HCT116 (cell line): ENCODE measurements at regions not wholly inside any gene's neighbourhood (a gene's known extent, or its start where the extent isn't known, plus 50 kb on each side); places are given as distances from the start of the nearest gene placed in this dataset.

Experiments
- CBX3 ChIP-seq: IDR thresholded peaks from 2 replicates; pipeline ENCODE4 v1.6.1; 2012; ENCODE audit warnings: low read depth
- CEBPB ChIP-seq: IDR thresholded peaks from 2 replicates; pipeline ENCODE4 v1.6.1; 2012; ENCODE audit warnings: low read depth
- EZH2 ChIP-seq: fragments of 200-600 bp; sonication (generic); IDR thresholded peaks from 2 replicates; pipeline ENCODE4 v1.6.1; 2017; ENCODE audit warnings: antibody characterized with exemption, mixed run types
- EZH2phosphoT487 ChIP-seq: fragments of 200-600 bp; IDR thresholded peaks from 2 replicates; pipeline ENCODE4 v1.6.1; 2018; ENCODE audit warnings: antibody characterized with exemption, borderline replicate concordance
- JUND ChIP-seq: IDR thresholded peaks from 2 replicates; pipeline ENCODE4 v1.6.1; 2012
- POLR2A ChIP-seq: IDR thresholded peaks from 2 replicates; pipeline ENCODE4 v1.7.0; 2011; ENCODE audit warnings: borderline replicate concordance; ENCODE audit not compliant: insufficient read depth, insufficient read length; ENCODE audit errors: extremely low read depth
- POLR2AphosphoS5 ChIP-seq: IDR thresholded peaks from 2 replicates; pipeline ENCODE4 v1.6.1; 2011; ENCODE audit warnings: mild to moderate bottlenecking, low read depth, low read length, moderate library complexity
- RAD21 ChIP-seq: IDR thresholded peaks from 2 replicates; pipeline ENCODE4 v1.6.1; 2012; ENCODE audit warnings: low read depth, mild to moderate bottlenecking
- ZNF274 ChIP-seq: fragments of 200-500 bp; sonication (Bioruptor generic); IDR thresholded peaks from 2 replicates; pipeline ENCODE4 v1.6.1; 2014; ENCODE audit warnings: mild to moderate bottlenecking, low read depth, low read length, inconsistent platforms
- TF ChIP-seq, protein P1 (sequence below), 3 experiments: fragments of 200-600 bp in 1 of 3; sonication (generic) in 1 of 3; IDR thresholded peaks in 2 of 3; conservative IDR thresholded peaks in 1 of 3; 2 replicates each; pipeline ENCODE4 v1.5.1; 2012 to 2017; ENCODE audit warnings: low read depth in 2 of 3, low read length in 2 of 3, antibody characterized with exemption in 1 of 3, borderline replicate concordance in 1 of 3, control low read depth in 1 of 3, mild to moderate bottlenecking in 1 of 3, mixed read lengths in 1 of 3, mixed run types in 1 of 3, moderate library complexity in 1 of 3; ENCODE audit not compliant: insufficient read depth in 1 of 3
- TF ChIP-seq, protein P2 (sequence below): IDR thresholded peaks from 2 replicates; pipeline ENCODE4 v1.6.1; 2012; ENCODE audit warnings: low read depth
- TF ChIP-seq, protein P3 (sequence below): IDR thresholded peaks from 2 replicates; pipeline ENCODE4 v1.6.1; 2012
- TF ChIP-seq, protein P4 (sequence below): IDR thresholded peaks from 2 replicates; pipeline ENCODE4 v1.6.1; 2012

DNA sequence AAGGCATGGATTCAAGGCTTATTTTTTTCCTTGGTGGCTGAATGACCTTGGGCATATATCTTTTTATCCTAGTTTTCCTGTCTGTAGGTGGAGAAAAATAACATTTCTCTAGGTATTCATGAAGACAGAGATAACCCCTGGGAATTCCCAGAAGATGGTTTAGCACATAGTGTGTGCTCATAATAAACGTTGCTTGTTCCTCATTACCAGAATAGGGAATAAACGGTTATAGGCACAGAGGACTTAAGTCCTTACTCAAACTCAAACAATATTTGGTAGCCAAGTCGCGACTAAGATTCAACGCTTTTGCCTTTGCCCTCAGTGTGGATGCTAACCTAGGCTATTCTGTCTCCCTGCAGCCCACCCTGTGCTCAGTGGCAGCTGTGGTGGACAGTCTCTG lies 51.6 kb upstream of the MITF start:
- TF ChIP-seq, protein P1, sequence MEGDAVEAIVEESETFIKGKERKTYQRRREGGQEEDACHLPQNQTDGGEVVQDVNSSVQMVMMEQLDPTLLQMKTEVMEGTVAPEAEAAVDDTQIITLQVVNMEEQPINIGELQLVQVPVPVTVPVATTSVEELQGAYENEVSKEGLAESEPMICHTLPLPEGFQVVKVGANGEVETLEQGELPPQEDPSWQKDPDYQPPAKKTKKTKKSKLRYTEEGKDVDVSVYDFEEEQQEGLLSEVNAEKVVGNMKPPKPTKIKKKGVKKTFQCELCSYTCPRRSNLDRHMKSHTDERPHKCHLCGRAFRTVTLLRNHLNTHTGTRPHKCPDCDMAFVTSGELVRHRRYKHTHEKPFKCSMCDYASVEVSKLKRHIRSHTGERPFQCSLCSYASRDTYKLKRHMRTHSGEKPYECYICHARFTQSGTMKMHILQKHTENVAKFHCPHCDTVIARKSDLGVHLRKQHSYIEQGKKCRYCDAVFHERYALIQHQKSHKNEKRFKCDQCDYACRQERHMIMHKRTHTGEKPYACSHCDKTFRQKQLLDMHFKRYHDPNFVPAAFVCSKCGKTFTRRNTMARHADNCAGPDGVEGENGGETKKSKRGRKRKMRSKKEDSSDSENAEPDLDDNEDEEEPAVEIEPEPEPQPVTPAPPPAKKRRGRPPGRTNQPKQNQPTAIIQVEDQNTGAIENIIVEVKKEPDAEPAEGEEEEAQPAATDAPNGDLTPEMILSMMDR (IDR thresholded peaks at IDR 0.05 in 2 of 3, conservative IDR thresholded peaks at IDR 0.05 in 1 of 3; ENCODE audit: borderline replicate concordance in 1 of 3, insufficient read depth in 1 of 3, low read depth in 2 of 3, low read length in 2 of 3) = no peak
- no peak for TF ChIP-seq POLR2A
- TF ChIP-seq ZNF274 = no peak
- TF ChIP-seq CEBPB = no peak
- TF ChIP-seq EZH2 = no peak
- TF ChIP-seq CBX3 = no peak
- TF ChIP-seq RAD21 = no peak
- no peak for TF ChIP-seq POLR2AphosphoS5
- no peak for TF ChIP-seq EZH2phosphoT487
- TF ChIP-seq, protein P2, sequence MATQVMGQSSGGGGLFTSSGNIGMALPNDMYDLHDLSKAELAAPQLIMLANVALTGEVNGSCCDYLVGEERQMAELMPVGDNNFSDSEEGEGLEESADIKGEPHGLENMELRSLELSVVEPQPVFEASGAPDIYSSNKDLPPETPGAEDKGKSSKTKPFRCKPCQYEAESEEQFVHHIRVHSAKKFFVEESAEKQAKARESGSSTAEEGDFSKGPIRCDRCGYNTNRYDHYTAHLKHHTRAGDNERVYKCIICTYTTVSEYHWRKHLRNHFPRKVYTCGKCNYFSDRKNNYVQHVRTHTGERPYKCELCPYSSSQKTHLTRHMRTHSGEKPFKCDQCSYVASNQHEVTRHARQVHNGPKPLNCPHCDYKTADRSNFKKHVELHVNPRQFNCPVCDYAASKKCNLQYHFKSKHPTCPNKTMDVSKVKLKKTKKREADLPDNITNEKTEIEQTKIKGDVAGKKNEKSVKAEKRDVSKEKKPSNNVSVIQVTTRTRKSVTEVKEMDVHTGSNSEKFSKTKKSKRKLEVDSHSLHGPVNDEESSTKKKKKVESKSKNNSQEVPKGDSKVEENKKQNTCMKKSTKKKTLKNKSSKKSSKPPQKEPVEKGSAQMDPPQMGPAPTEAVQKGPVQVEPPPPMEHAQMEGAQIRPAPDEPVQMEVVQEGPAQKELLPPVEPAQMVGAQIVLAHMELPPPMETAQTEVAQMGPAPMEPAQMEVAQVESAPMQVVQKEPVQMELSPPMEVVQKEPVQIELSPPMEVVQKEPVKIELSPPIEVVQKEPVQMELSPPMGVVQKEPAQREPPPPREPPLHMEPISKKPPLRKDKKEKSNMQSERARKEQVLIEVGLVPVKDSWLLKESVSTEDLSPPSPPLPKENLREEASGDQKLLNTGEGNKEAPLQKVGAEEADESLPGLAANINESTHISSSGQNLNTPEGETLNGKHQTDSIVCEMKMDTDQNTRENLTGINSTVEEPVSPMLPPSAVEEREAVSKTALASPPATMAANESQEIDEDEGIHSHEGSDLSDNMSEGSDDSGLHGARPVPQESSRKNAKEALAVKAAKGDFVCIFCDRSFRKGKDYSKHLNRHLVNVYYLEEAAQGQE = no peak
- TF ChIP-seq, protein P3, sequence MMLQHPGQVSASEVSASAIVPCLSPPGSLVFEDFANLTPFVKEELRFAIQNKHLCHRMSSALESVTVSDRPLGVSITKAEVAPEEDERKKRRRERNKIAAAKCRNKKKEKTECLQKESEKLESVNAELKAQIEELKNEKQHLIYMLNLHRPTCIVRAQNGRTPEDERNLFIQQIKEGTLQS = no peak
- no peak for TF ChIP-seq JUND
- TF ChIP-seq, protein P4, sequence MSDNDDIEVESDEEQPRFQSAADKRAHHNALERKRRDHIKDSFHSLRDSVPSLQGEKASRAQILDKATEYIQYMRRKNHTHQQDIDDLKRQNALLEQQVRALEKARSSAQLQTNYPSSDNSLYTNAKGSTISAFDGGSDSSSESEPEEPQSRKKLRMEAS = no peak
